AG04449 (cell line): ENCODE measurements at regions not wholly inside any gene's neighbourhood (a gene's known extent, or its start where the extent isn't known, plus 50 kb on each side); places are given as distances from the start of the nearest gene placed in this dataset.

Experiments used
- CTCF ChIA-PET: fragments of 350-600 bp; formaldehyde crosslinking; extraction: SDS; loops from one replicate; lab custom pipeline; 2021; ENCODE audit warnings: antibody characterized with exemption; lab: Yijun Ruan, JAX
- POLR2A ChIA-PET: fragments of 400-600, 350-600 bp; formaldehyde crosslinking; extraction: SDS; loops from one replicate; lab custom pipeline; 2020; ENCODE audit warnings: antibody characterized with exemption, inconsistent platforms; lab: Yijun Ruan, JAX
- DNase-seq: peaks from one replicate; pipeline ENCODE4 v3.0.0-alpha.2; 2010; ENCODE audit warnings: low read depth, low spot score
- H3K4me3 ChIP-seq: 2 replicates; pipeline ENCODE4 v1.5.1; 2011; ENCODE audit warnings: low read depth, mild to moderate bottlenecking, control low read depth, low read length
- TF ChIP-seq, protein P1 (sequence below): IDR thresholded peaks from one replicate; pipeline ENCODE4 v1.5.1; 2011; ENCODE audit warnings: mild to moderate bottlenecking, moderate library complexity, low read length, control low read depth, inconsistent platforms; ENCODE audit not compliant: insufficient read depth; ENCODE audit errors: missing control alignments

- H3K4me3 ChIP-seq, result no peak overlapping the region
- POLR2A ChIA-PET, result no interaction called here
- TF ChIP-seq, protein P1, sequence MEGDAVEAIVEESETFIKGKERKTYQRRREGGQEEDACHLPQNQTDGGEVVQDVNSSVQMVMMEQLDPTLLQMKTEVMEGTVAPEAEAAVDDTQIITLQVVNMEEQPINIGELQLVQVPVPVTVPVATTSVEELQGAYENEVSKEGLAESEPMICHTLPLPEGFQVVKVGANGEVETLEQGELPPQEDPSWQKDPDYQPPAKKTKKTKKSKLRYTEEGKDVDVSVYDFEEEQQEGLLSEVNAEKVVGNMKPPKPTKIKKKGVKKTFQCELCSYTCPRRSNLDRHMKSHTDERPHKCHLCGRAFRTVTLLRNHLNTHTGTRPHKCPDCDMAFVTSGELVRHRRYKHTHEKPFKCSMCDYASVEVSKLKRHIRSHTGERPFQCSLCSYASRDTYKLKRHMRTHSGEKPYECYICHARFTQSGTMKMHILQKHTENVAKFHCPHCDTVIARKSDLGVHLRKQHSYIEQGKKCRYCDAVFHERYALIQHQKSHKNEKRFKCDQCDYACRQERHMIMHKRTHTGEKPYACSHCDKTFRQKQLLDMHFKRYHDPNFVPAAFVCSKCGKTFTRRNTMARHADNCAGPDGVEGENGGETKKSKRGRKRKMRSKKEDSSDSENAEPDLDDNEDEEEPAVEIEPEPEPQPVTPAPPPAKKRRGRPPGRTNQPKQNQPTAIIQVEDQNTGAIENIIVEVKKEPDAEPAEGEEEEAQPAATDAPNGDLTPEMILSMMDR, result no peak
- DNase-seq, result no peak
- CTCF ChIA-PET, result no interaction called here
Measured at GRCh38 chr2:104523921-104524320, 330.0 kb upstream of the POU3F3 start.

DNA sequence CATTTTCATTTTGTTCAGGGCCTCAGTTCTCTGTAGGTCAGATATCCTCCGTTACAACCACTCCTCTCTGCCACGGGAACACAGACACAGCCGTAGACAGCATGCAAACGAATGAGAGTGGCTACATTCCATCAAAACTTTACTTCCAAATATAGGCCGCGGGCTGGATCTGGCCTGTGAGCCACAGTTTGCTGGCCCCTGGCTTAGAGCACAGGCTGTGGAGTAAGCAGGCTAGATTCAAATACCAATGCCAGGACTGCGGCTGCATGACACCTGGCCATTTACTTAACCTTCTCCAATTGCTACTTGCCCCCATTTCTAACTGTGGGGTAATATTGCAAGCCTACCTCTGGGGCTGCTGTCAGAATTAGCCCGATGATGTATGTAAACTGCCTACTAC lies 325.8 kb upstream of the POU3F3 start:
- no peak for DNase-seq
- POLR2A ChIA-PET, result no interaction called here
- TF ChIP-seq, protein P1, result no peak
- CTCF ChIA-PET, result no interaction called here
- H3K4me3 ChIP-seq, result no peak overlapping the region

DNA sequence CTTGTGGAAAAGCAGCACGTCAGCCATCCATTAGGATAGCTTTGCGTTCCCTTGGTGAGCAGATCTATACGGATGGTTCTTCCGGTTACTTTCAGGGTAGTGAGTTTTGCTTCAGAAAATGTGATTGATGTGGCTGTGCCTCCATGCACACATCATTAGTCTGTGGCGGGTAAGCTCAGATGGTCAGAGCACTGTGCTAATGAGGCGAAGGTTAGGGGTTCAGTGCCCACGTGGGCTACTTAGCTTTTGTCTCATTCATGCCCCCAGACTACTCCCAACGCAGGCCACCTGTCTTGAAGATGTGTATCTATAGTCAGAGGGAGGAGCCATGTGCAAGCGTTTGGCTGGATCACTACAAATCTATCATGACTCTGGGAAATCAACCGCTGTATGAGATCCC lies 322.8 kb upstream of the POU3F3 start:
- ChIA-PET POLR2A (no interaction called here), CTCF (no interaction called here)
- TF ChIP-seq, protein P1, result no peak

GRCh38 chr2:104537116-104537515 lies 316.8 kb upstream of the POU3F3 start:
- no peak for DNase-seq
- H3K4me3 ChIP-seq, result no peak overlapping the region
- ChIA-PET CTCF (no interaction called here), POLR2A (no interaction called here)
- TF ChIP-seq, protein P1, result no peak

More for the DNA sequence above, 322.8 kb upstream of the POU3F3 start:
- DNase-seq, result no peak
- no peak overlapping the region for H3K4me3 ChIP-seq

DNA sequence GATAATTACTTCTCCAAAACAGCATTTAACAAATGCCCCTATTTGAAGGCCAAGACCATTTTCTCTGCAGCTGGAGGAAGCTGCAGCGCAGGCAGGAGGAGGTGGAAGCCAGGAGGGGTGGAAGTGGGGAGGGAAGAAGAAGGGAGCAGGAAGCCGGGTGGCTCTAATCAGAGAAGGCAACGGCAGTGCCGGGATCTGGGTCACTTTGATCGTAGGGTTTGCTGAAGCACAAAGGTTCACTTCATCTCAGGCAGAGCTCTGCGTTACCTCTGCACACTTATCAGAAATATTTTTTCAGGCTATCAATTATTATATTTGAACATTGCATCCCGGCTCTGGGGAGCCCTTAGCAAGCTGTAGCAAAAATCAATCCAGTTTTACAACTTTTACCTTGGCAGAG lies 315.8 kb upstream of the POU3F3 start:
- DNase-seq, result no peak
- ChIA-PET CTCF (no interaction called here), POLR2A (no interaction called here)
- TF ChIP-seq, protein P1, result no peak
- no peak overlapping the region for H3K4me3 ChIP-seq

GRCh38 chr2:104539649-104540048 lies 314.3 kb upstream of the POU3F3 start:
- no peak overlapping the region for H3K4me3 ChIP-seq
- TF ChIP-seq, protein P1, result no peak
- ChIA-PET CTCF (no interaction called here), POLR2A (no interaction called here)
- DNase-seq, result no peak
